Peyer's patch (tissue), 4 donors: ENCODE measurements at regions not wholly inside any gene's neighbourhood (a gene's known extent, or its start where the extent isn't known, plus 50 kb on each side); places are given as distances from the start of the nearest gene placed in this dataset.

Experiments
- DNase-seq, 3 donors: peaks; one replicate each; pipeline ENCODE4 v3.0.0-alpha.2; 2017 to 2019
- H3K27ac ChIP-seq, 4 donors: fragments of 200-600 bp; sonication (generic); one replicate each; pipeline ENCODE4 v1.5.1; 2016 to 2019
- H3K27me3 ChIP-seq, 2 donors: fragments of 200-600 bp; sonication (generic); one replicate each; pipeline ENCODE4 v1.5.1; 2019
- H3K36me3 ChIP-seq, 3 donors: fragments of 200-600 bp; sonication (generic); one replicate each; pipeline ENCODE4 v1.5.1; 2016 to 2019
- H3K4me1 ChIP-seq, 4 donors: fragments of 200-600 bp; sonication (generic); one replicate each; pipeline ENCODE4 v1.5.1; 2016 to 2019
- H3K4me3 ChIP-seq, 4 donors: fragments of 200-600 bp; sonication (generic); 1 replicate in 3 of 4; 2 replicates in 1 of 4; pipeline ENCODE4 v1.5.1; 2016 to 2019; ENCODE audit warnings: mild to moderate bottlenecking in 1 of 4
- H3K9me3 ChIP-seq, 4 donors: fragments of 200-600 bp; sonication (generic); one replicate each; pipeline ENCODE4 v1.5.1; 2016 to 2019; ENCODE audit warnings: mild to moderate bottlenecking in 1 of 4
- POLR2A ChIP-seq, 2 donors: fragments of 450-650 bp; IDR thresholded peaks; one replicate each; pipeline ENCODE4 v1.5.1; 2017; ENCODE audit warnings: antibody characterized with exemption in 2 of 2, mild to moderate bottlenecking in 2 of 2, moderate library complexity in 2 of 2
- TF ChIP-seq, protein P1 (sequence below), 6 experiments: fragments of 450-650 bp in 4 of 6; fragments of 200-600 bp in 2 of 6; sonication (generic) in 1 of 6; IDR thresholded peaks; one replicate each; pipeline ENCODE4 v1.5.1; 2017 to 2019; ENCODE audit warnings: antibody characterized with exemption in 6 of 6, mild to moderate bottlenecking in 3 of 6, moderate library complexity in 1 of 6

DNA sequence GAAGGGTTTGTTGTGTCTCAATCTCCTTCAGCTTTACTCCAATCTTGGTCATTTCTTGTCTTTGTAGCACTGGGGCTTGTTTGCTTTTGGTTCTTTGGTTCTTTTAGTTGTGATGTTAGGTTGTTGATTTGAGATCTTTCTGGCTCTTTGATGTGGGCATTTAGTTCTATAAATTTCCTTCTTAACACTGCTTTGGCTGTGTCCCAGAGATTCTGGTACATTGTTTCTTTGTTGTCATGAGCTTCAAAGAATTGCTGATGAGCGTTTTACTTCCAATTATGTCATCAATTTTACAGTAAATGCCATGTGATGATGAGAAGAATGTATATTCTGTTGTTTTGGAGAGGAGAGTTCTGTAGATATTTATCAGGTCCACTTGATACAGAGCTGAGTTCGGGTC, 353.3 kb downstream of the MAN2A1 start:
- H3K9me3 ChIP-seq: no peaks in the 10 kb centered on the region
- H3K36me3 ChIP-seq: no peaks in the 10 kb centered on the region
- H3K27ac ChIP-seq: no peak overlapping the region
- H3K4me3 ChIP-seq: no peak overlapping the region
- no peaks in the 10 kb centered on the region for H3K27me3 ChIP-seq
- no peak for DNase-seq
- H3K4me1 ChIP-seq: no peaks in the 10 kb centered on the region
- TF ChIP-seq POLR2A (IDR thresholded peaks at IDR 0.05): no peak
- TF ChIP-seq, protein P1, sequence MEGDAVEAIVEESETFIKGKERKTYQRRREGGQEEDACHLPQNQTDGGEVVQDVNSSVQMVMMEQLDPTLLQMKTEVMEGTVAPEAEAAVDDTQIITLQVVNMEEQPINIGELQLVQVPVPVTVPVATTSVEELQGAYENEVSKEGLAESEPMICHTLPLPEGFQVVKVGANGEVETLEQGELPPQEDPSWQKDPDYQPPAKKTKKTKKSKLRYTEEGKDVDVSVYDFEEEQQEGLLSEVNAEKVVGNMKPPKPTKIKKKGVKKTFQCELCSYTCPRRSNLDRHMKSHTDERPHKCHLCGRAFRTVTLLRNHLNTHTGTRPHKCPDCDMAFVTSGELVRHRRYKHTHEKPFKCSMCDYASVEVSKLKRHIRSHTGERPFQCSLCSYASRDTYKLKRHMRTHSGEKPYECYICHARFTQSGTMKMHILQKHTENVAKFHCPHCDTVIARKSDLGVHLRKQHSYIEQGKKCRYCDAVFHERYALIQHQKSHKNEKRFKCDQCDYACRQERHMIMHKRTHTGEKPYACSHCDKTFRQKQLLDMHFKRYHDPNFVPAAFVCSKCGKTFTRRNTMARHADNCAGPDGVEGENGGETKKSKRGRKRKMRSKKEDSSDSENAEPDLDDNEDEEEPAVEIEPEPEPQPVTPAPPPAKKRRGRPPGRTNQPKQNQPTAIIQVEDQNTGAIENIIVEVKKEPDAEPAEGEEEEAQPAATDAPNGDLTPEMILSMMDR (IDR thresholded peaks at IDR 0.05): no peak

DNA sequence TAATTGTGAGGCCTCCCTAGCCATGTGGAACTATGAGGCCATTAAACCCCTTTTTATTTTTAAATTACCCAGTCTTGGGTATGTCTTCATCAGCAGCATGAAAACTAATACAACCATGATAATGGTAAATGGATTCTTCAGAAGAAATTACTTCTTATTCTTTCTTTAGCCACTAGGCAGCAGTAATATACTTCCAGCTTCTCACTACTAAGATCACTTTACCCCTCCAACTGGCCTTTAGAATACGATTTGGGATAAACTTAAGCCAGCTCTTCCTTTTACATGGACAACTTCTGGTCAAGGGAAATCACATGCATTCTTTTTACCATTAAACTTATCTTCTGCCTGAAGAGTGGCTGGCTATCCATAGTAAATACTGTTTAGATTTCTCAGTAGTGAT, 355.4 kb downstream of the MAN2A1 start:
- no peak for DNase-seq
- Histone ChIP-seq H3K9me3 (no peaks in the 10 kb centered on the region), H3K4me1 (no peaks in the 10 kb centered on the region), H3K4me3 (no peak overlapping the region), H3K27ac (no peak overlapping the region), H3K36me3 (no peaks in the 10 kb centered on the region), H3K27me3 (no peaks in the 10 kb centered on the region)
- no peak for TF ChIP-seq POLR2A (IDR thresholded peaks at IDR 0.05)
- TF ChIP-seq, protein P1 (IDR thresholded peaks at IDR 0.05): no peak

DNA sequence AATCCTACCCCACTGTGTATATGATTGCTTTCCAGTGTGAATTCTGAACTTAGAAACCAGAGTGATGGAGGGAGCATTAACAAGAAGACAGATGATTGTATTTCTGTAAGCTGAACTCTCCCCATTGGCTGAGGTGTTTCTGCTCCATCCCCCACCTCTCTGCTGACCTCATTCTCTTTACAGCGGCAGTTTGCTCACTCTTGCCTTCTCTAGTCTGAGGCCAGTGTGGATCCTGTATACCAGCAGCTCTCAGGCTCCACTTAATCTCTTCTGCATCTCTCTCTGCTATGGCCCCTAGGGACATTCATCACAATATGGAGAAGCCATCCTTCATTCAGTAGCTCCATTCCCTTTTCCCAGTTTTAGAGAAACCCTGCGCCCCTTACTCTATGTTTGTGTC, 358.8 kb downstream of the MAN2A1 start:
- no peak for TF ChIP-seq POLR2A (IDR thresholded peaks at IDR 0.05)
- TF ChIP-seq, protein P1 (IDR thresholded peaks at IDR 0.05): no peak
- H3K27me3 ChIP-seq: no peaks in the 10 kb centered on the region
- H3K36me3 ChIP-seq: no peaks in the 10 kb centered on the region
- no peak for DNase-seq
- no peak overlapping the region for H3K27ac ChIP-seq
- no peaks in the 10 kb centered on the region for H3K4me1 ChIP-seq
- no peaks in the 10 kb centered on the region for H3K9me3 ChIP-seq
- no peak overlapping the region for H3K4me3 ChIP-seq

DNA sequence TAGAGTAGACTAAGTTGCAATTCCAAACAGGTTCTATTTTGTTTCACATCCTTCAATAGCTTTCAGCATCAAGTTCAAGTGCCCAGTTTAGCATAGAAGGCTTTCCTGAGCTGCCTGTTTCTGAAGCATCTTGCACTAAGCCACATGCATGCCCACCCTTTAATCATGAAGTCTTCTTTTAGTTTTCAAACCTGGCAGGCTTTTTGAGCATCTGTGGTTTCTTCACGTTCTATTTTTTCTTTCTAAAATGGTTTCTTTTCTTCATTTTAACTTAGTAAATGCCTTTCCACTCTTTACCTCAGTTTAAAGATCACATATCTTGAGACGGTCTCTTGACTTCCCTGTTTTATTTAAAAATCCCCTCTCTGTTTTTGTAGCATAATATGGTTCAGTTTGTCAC, 360.1 kb downstream of the MAN2A1 start:
- H3K36me3 ChIP-seq: no peaks in the 10 kb centered on the region
- no peaks in the 10 kb centered on the region for H3K9me3 ChIP-seq

DNA sequence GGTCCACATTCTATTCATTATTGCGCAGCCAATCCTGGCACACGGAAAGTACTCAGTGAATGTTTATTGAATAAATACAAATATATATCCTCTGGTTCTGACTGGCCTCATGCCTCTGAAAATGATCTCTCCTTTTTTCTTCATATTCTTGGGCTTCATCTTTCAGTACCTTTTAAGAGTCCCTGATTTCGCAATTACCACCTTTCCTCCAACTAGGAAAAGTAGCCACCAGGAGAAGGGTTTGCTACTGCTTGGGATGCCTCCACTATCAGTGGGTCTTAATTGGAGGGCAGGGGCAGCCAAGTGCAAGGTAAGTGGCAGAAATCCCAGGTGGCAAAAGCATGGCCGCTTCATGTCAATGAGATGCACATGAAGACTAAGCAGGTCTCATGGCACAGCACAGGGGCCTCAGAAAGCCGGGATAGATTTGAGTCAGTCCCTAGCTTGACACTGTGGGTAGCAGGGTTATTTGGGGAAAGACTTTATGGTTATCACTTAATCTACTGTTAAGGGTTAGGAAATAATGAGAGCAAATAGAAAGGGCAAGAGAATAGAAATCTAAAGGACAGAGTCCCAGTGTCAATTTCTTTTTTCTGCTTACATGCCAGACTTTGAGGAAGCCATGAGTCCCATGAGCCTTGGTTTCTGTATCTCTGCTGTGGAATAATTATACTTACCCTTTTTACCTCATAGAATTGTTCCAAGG, 361.1 kb downstream of the MAN2A1 start:
- Histone ChIP-seq H3K27me3 (no peaks in the 10 kb centered on the region), H3K9me3 (no peaks in the 10 kb centered on the region), H3K4me1 (no peaks in the 10 kb centered on the region), H3K4me3 (no peak overlapping the region), H3K36me3 (no peaks in the 10 kb centered on the region), H3K27ac (no peak overlapping the region)
- no peak for DNase-seq
- no peak for TF ChIP-seq POLR2A (IDR thresholded peaks at IDR 0.05)
- TF ChIP-seq, protein P1 (IDR thresholded peaks at IDR 0.05): no peak

More for the DNA sequence above, 360.1 kb downstream of the MAN2A1 start:
- H3K4me3 ChIP-seq: no peak overlapping the region
- H3K27ac ChIP-seq: no peak overlapping the region
- TF ChIP-seq, protein P1 (IDR thresholded peaks at IDR 0.05): no peak
- TF ChIP-seq POLR2A (IDR thresholded peaks at IDR 0.05): no peak
- H3K4me1 ChIP-seq: no peaks in the 10 kb centered on the region
- DNase-seq: no peak
- H3K27me3 ChIP-seq: no peaks in the 10 kb centered on the region
